ENCODE measurements at regions not wholly inside any gene's neighbourhood (a gene's known extent, or its start where the extent isn't known, plus 50 kb on each side); places are given as distances from the start of the nearest gene placed in this dataset.
"Not testable (repeated sequence)": the region's sequence is repeated elsewhere in the genome, so short reads cannot be mapped to it uniquely, and the experiment has no call there.

GRCh38 chr2:7437141-7437540 lies 519.9 kb downstream of the RNF144A start:
- Histone ChIP-seq H3K4me1 (peaks cover 0 to 14% (median 7%) of the 10 kb centered on the region in 4 donors), H3K36me3 (no peaks in the 10 kb centered on the region), H3K27me3 (no peaks in the 10 kb centered on the region), H3K9me3 (peaks cover 0 to 11% (median 4%) of the 10 kb centered on the region in 4 donors), H3K27ac (replicated peaks in 1 of 4) (no peak overlapping the region), H3K4me3 (no peak overlapping the region)
- intact Hi-C loops (cut with DNase I) = no loop called here
- TF ChIP-seq EP300 (IDR thresholded peaks at IDR 0.05) (no peak), POLR2AphosphoS5 (IDR thresholded peaks at IDR 0.05) (no peak), POLR2A (IDR thresholded peaks at IDR 0.05; ENCODE audit: low read depth) (no peak), CTCF (IDR thresholded peaks at IDR 0.05) (no peak)
- DNase-seq (ENCODE audit: extremely low spot score) = no peak

- no peak for DNase-seq (ENCODE audit: extremely low spot score)
- Histone ChIP-seq H3K4me3 (no peak overlapping the region), H3K9me3 (peaks cover 0 to 8% (median 3%) of the 10 kb centered on the region in 4 donors), H3K36me3 (no peaks in the 10 kb centered on the region), H3K4me1 (peaks cover 0 to 14% (median 7%) of the 10 kb centered on the region in 4 donors), H3K27me3 (no peaks in the 10 kb centered on the region), H3K27ac (replicated peaks in 1 of 4) (no peak overlapping the region)
- intact Hi-C loops (cut with DNase I) = no loop called here
- 69% methylated on average over 9 of the region's 9 CpGs for WGBS
- TF ChIP-seq POLR2AphosphoS5 (IDR thresholded peaks at IDR 0.05) (no peak), POLR2A (IDR thresholded peaks at IDR 0.05; ENCODE audit: low read depth) (no peak), EP300 (IDR thresholded peaks at IDR 0.05) (no peak), CTCF (IDR thresholded peaks at IDR 0.05) (no peak)
Observed at GRCh38 chr2:7437716-7438632, 520.8 kb downstream of the RNF144A start.

- Histone ChIP-seq H3K4me1 (peaks cover 0 to 14% (median 7%) of the 10 kb centered on the region in 4 donors), H3K4me3 (no peak overlapping the region), H3K27me3 (no peaks in the 10 kb centered on the region), H3K36me3 (no peaks in the 10 kb centered on the region), H3K9me3 (peaks cover 0 to 3% (median under 1%) of the 10 kb centered on the region in 4 donors), H3K27ac (replicated peaks in 1 of 4) (no peak overlapping the region)
- DNase-seq (ENCODE audit: extremely low spot score) = no peak
- no peak for TF ChIP-seq POLR2A (IDR thresholded peaks at IDR 0.05; ENCODE audit: low read depth)
- TF ChIP-seq CTCF (IDR thresholded peaks at IDR 0.05) = no peak
- TF ChIP-seq POLR2AphosphoS5 (IDR thresholded peaks at IDR 0.05) = no peak
- TF ChIP-seq EP300 (IDR thresholded peaks at IDR 0.05) = no peak
- 82% methylated on average over 1 of the region's 1 CpG for WGBS
- intact Hi-C loops (cut with DNase I) = no loop called here
Observed at GRCh38 chr2:7438855-7439254, 521.6 kb downstream of the RNF144A start.

- Histone ChIP-seq H3K27me3 (no peaks in the 10 kb centered on the region), H3K36me3 (no peaks in the 10 kb centered on the region), H3K9me3 (no peaks in the 10 kb centered on the region), H3K4me3 (no peak overlapping the region), H3K27ac (replicated peaks in 1 of 4) (no peak overlapping the region), H3K4me1 (peaks cover 0 to 14% (median 7%) of the 10 kb centered on the region in 4 donors)
- intact Hi-C loops (cut with DNase I) = no loop called here
- WGBS = 91% methylated on average over 4 of the region's 4 CpGs
- no peak for DNase-seq (ENCODE audit: extremely low spot score)
- TF ChIP-seq POLR2AphosphoS5 (IDR thresholded peaks at IDR 0.05) (no peak), CTCF (IDR thresholded peaks at IDR 0.05) (no peak), EP300 (IDR thresholded peaks at IDR 0.05) (no peak), POLR2A (IDR thresholded peaks at IDR 0.05; ENCODE audit: low read depth) (no peak)
Observed at GRCh38 chr2:7440977-7441376, 523.8 kb downstream of the RNF144A start.

GRCh38 chr2:7441841-7442240 lies 524.6 kb downstream of the RNF144A start:
- H3K36me3 ChIP-seq; intact Hi-C loops (cut with DNase I); H3K9me3 ChIP-seq; H3K27me3 ChIP-seq; H3K4me1 ChIP-seq; DNase-seq (ENCODE audit: extremely low spot score); H3K27ac ChIP-seq (replicated peaks in 1 of 4); H3K4me3 ChIP-seq: not testable (repeated sequence)
- WGBS = 75% methylated on average over 3 of the region's 3 CpGs

Data from esophagus muscularis mucosa (tissue), 4 donors.